GM18499 (cell line): ENCODE measurements at regions not wholly inside any gene's neighbourhood (a gene's known extent, or its start where the extent isn't known, plus 50 kb on each side); places are given as distances from the start of the nearest gene placed in this dataset.
A peak's percentile ranks its signal among the peaks of the same experiment; 100 is the strongest.
"Not testable (repeated sequence)": the region's sequence is repeated elsewhere in the genome, so short reads cannot be mapped to it uniquely, and the experiment has no call there.

Experiments
- ATAC-seq: cut with Tn5 transposase; IDR thresholded peaks from one replicate; pipeline ENCODE4 v1.9.1; 2021; ENCODE audit warnings: moderate number of reproducible peaks; ENCODE audit not compliant: insufficient read depth, unreplicated experiment

- no peak for ATAC-seq
Measured at GRCh38 chr3:110686701-110687100, 384.9 kb upstream of the NECTIN3 start.

GRCh38 chr3:110687138-110687537, 384.5 kb upstream of the NECTIN3 start:
- ATAC-seq = no peak

DNA sequence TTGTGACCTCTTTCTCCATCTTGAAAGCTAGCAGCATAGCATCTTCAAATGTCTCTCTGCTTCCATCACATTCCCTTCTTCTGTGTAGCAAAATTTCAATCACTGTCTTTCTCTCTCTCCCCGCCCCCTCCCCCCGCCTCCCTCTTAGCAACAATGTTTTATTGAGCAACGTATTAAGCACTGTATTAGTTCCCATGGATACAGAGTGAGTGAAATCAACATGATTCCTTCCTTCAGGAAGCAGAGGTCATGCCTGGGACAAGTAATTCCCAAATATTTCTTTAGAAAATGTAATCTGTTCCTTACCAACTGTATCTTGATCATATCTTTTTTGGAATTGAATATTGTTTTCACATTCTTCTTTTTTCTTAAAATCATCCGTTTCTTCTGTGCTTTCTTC, 373.7 kb upstream of the NECTIN3 start:
- ATAC-seq = no peak

GRCh38 chr3:110704332-110704731, 367.3 kb upstream of the NECTIN3 start:
- not testable (repeated sequence) for ATAC-seq

GRCh38 chr3:110708156-110708555, 363.5 kb upstream of the NECTIN3 start:
- no peak for ATAC-seq

DNA sequence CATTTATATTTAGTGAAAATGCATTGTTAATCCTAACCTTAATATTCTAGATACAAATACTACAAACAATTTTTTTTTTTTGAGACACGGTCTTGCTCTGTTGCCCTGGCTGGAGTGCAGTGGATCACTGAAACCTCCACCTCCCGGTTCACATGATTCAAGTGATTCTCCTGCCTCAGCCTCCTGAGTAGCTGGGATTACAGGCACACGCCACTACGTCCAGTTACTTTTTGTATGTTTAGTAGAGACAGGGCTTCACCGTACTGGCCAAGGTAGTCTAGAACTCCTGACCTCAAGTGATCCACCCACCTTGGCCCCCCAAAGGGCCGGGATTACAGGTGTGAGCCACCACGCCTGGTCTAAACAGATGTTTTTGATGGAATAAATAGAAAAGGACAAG, 361.5 kb upstream of the NECTIN3 start:
- ATAC-seq = no peak

- ATAC-seq = no peak
Measured at GRCh38 chr3:110710603-110711002, 361.0 kb upstream of the NECTIN3 start.

- ATAC-seq = no peak
Measured at GRCh38 chr3:110711130-110711832, 360.3 kb upstream of the NECTIN3 start.

DNA sequence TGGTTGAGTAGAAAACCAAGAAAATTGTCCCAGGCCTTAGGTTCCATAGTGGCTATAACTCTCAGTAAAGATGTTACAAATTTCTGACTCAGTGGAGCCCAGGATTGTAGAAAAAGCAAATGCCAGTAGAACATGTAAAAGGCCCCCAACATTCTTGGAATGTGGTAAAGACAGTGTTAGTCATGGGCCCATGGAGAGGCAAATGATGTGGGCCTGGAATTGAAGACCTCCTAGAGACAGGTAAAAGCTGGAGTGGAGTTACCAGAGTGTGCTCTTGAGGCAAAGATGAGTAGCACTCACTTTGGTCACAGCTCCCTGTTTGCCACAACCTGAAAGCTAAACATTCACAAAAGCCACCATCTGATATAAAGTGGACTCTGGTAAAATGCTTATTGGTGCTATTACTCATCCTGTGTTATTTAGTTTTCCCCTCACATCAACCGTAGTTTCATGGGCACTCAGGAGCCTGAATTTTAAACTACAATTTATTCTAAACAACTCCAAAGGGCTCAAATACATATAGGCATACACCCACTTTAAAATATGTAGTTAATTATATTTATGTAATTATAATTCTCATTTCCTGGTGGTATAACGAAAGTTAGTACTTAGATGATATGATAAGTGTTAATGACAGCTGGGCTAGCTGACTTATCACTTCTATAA, 359.6 kb upstream of the NECTIN3 start:
- ATAC-seq = no peak

DNA sequence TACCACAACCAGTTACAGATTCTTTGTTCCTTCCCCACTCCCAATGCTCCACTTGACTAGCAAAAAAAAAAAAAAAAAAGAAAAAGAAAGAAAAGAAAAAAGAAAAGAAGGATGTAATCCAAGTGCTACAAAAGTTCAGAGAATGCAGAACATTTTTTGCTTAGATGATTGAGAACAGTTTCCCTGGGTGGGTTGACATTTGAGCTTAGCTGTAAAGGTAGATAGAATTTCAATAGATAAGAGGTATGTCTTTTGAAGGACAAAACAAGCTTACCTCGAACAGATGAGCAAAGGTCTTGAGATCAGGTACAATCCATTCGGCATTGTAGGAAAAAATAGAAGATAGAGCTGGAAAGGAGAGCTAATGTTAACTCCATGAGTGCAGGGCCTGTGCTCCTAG, 344.6 kb upstream of the NECTIN3 start:
- ATAC-seq = no peak

DNA sequence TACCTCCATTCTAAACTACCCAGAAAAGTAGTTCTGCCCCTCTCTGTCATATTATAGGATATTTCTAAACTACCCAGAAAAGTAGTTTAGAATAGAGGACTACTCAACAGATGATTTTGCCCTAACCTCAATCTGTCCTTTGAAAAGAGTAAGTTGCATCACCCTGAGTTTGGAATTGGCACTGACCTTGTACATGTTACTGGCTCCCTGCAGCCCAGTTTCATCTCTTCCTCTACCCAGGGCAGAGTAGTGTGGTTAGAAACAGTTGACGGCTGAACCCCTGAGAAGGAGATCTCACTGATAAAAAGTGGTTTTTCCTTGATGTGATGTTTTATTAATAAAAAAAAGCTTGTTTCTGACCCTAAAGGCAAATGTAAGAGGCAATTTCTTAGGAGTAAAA, 340.5 kb upstream of the NECTIN3 start:
- no peak for ATAC-seq

DNA sequence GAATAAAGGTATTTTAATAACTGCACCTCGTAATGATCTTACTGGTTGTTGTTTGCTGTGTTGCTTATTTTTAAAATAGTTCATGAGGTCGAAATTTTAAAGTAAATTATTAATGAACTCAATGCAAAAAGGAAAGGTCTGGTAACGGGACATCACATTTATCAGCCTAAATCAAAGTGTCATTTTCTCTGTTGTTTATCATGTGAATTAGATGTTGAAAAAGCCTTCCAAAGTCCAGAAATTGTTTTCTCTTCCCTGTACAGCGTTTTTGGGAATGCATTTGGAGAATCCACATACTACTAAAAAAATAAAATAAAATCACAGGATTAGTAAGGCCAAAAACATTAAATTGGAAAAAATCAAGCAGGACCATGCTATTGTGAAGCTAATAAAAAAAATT, 339.2 kb upstream of the NECTIN3 start:
- ATAC-seq = no peak

GRCh38 chr3:110733045-110733444, 338.6 kb upstream of the NECTIN3 start:
- no peak for ATAC-seq

- no peak for ATAC-seq
Measured at GRCh38 chr3:110734524-110734923, 337.1 kb upstream of the NECTIN3 start.

DNA sequence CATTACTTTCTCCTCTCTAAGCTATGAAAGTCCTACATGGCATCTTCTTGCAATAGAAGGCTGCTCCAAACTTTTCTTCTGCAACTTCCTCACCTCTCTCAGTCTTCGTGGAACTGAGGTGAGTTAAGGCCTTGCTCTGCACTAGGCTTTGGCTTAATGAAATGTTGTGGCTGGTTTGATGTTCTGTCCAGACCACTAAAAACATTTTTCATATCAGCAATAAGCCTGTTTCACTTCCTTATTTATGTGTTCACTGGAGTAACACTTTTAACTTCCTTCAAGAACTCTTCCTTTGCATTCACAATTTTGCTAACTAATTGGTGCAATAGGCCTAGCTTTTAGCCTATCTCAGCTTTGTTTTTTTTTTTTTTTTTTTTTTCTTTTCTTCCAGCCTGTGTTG, 335.3 kb upstream of the NECTIN3 start:
- peak; percentile 97 for ATAC-seq

DNA sequence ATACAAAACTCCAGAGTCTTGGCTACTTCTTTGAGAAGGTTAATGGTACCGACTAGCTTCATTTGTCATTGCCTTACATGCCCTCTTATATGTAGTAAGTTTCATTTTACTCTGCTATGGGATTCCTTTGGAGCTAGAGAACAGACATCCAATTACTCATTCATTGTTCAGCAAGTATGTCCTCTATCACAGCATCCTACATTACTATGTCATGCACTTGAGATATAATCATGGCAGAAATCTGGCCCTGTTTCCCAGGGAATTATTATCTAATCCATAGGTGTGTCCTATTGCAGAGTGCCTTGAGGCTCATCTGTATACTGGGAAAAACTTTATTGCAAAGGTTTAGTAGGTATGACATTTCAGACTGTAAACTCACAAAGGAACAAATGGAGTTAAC, 333.1 kb upstream of the NECTIN3 start:
- ATAC-seq = no peak

DNA sequence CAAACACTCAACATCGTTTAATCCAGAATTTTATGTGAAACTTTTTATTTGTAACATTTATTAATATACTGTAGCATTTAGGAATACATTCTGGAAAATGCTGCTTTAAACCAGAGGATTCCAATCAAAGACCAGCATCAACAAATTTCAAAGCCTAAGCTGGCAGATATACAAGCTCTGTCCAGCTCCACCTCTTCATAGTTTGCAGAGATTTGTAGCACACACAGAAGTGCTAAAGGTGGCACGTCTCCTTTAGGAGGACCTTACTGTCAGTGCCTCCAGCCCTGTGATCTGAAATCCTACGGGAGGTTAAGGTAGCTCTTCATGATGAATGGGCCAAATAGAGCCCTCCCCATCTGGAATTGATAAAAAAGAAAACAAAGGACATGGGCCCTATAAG, 329.7 kb upstream of the NECTIN3 start:
- ATAC-seq = no peak

GRCh38 chr3:110743202-110743601, 328.4 kb upstream of the NECTIN3 start:
- no peak for ATAC-seq

DNA sequence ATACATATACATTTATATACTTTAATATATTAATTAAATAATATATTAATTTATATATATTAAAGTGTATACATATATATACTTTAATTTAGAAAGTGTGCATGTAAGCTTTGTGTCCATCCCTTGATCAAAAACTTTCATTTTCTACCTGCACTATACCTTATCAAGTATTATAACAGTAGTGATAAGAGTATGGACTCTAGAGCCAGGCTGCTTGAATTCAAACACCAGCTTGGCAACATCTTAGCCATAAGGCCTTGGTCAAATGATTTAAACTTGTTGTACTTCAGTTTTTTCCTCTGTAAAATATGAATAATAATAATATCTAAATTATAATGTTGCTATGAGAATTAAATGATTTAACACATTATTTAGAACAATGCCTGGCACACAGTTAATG, 327.6 kb upstream of the NECTIN3 start:
- ATAC-seq = no peak

- ATAC-seq = no peak
Measured at GRCh38 chr3:110744723-110745122, 326.9 kb upstream of the NECTIN3 start.

GRCh38 chr3:110749006-110749405, 322.6 kb upstream of the NECTIN3 start:
- no peak for ATAC-seq

- no peak for ATAC-seq
Measured at GRCh38 chr3:110750201-110750600, 321.4 kb upstream of the NECTIN3 start.
